Activated T-cell treated with anti-CD3 and anti-CD28 coated beads, Interleukin-2, amount 50 U/mL, for 72 hours (primary cell): ENCODE measurements at regions not wholly inside any gene's neighbourhood (a gene's known extent, or its start where the extent isn't known, plus 50 kb on each side); places are given as distances from the start of the nearest gene placed in this dataset.
"Not testable (repeated sequence)": the region's sequence is repeated elsewhere in the genome, so short reads cannot be mapped to it uniquely, and the experiment has no call there.

Experiments
- ATAC-seq, 2 donors: fragments of 150-1000 bp; cut with Tn5 transposase; replicated peaks in 1 of 2; 2 replicates each; pipeline ENCODE4 v1.10.0; 2021; ENCODE audit warnings: moderate library complexity in 2 of 2, mild to moderate bottlenecking in 1 of 2
- DNase-seq, 2 donors: peaks; one replicate each; pipeline ENCODE4 v3.0.0; 2021 to 2022; ENCODE audit warnings: mixed read lengths in 1 of 2
- H3K27ac Mint-ChIP-seq: one replicate; pipeline ENCODE4 v1.8.0; 2022; ENCODE audit warnings: mild to moderate bottlenecking, moderate library complexity, mixed read lengths
- H3K27me3 Mint-ChIP-seq: one replicate; pipeline ENCODE4 v1.8.0; 2022; ENCODE audit warnings: low read depth, mixed read lengths
- H3K36me3 Mint-ChIP-seq, 2 donors: one replicate each; pipeline ENCODE4 v1.8.0; 2022; ENCODE audit warnings: mixed read lengths in 2 of 2, mild to moderate bottlenecking in 1 of 2; ENCODE audit not compliant: insufficient read depth in 2 of 2
- H3K4me1 Mint-ChIP-seq: one replicate; pipeline ENCODE4 v1.8.0; 2022; ENCODE audit warnings: low read depth, mixed read lengths
- H3K4me3 Mint-ChIP-seq, 2 donors: one replicate each; pipeline ENCODE4 v1.8.0; 2022; ENCODE audit warnings: mild to moderate bottlenecking in 2 of 2, mixed read lengths in 2 of 2, moderate library complexity in 2 of 2
- H3K9me3 Mint-ChIP-seq, 2 donors: one replicate each; pipeline ENCODE4 v1.8.0; 2022; ENCODE audit warnings: mixed read lengths in 2 of 2

- H3K4me1 Mint-ChIP-seq = peaks cover 6% of the 10 kb centered on the region
- no peak for DNase-seq
- no peak for ATAC-seq
- H3K36me3 Mint-ChIP-seq = peaks cover 0 to 1% of the 10 kb centered on the region in 2 donors
- H3K4me3 Mint-ChIP-seq = no peak overlapping the region
- peaks cover 0 to 2% of the 10 kb centered on the region in 2 donors for H3K9me3 Mint-ChIP-seq
- H3K27me3 Mint-ChIP-seq = no peaks in the 10 kb centered on the region
- H3K27ac Mint-ChIP-seq = no peak overlapping the region
Measured at GRCh38 chr7:17098515-17098914, 199.9 kb upstream of the AHR start.

- Mint-ChIP-seq H3K27me3 (no peaks in the 10 kb centered on the region), H3K4me1 (peaks cover 6% of the 10 kb centered on the region), H3K27ac (no peak overlapping the region), H3K36me3 (peaks cover 0 to 1% of the 10 kb centered on the region in 2 donors), H3K9me3 (peaks cover 0 to 2% of the 10 kb centered on the region in 2 donors), H3K4me3 (no peak overlapping the region)
- ATAC-seq (no peak), DNase-seq (no peak)
Measured at GRCh38 chr7:17099083-17099973, 199.1 kb upstream of the AHR start.

- not testable (repeated sequence) for H3K4me1 Mint-ChIP-seq
Measured at GRCh38 chr7:17099974-17100509, 198.4 kb upstream of the AHR start.

GRCh38 chr7:17101207-17101696, 197.2 kb upstream of the AHR start:
- no peaks in the 10 kb centered on the region for H3K36me3 Mint-ChIP-seq
- ATAC-seq = no peak
- peaks cover 0 to 2% of the 10 kb centered on the region in 2 donors for H3K9me3 Mint-ChIP-seq

More at GRCh38 chr7:17099974-17100509, 198.4 kb upstream of the AHR start:
- H3K4me3 Mint-ChIP-seq, ATAC-seq, H3K9me3 Mint-ChIP-seq, H3K27me3 Mint-ChIP-seq, DNase-seq, H3K36me3 Mint-ChIP-seq, H3K27ac Mint-ChIP-seq: not testable (repeated sequence)

GRCh38 chr7:17103170-17103569, 195.3 kb upstream of the AHR start:
- no peaks in the 10 kb centered on the region for H3K27me3 Mint-ChIP-seq
- peaks cover 2% of the 10 kb centered on the region in 2 donors for H3K9me3 Mint-ChIP-seq
- no peak overlapping the region for H3K4me3 Mint-ChIP-seq
- H3K4me1 Mint-ChIP-seq = peaks cover 4% of the 10 kb centered on the region
- ATAC-seq (no peak), DNase-seq (no peak)
- no peak overlapping the region for H3K27ac Mint-ChIP-seq
- H3K36me3 Mint-ChIP-seq = no peaks in the 10 kb centered on the region

More at GRCh38 chr7:17101207-17101696, 197.2 kb upstream of the AHR start:
- no peak overlapping the region for H3K27ac Mint-ChIP-seq
- no peaks in the 10 kb centered on the region for H3K27me3 Mint-ChIP-seq
- H3K4me1 Mint-ChIP-seq = peaks cover 6% of the 10 kb centered on the region
- no peak for DNase-seq
- no peak overlapping the region for H3K4me3 Mint-ChIP-seq

- DNase-seq = no peak
- H3K27ac Mint-ChIP-seq = no peak overlapping the region
- no peaks in the 10 kb centered on the region for H3K27me3 Mint-ChIP-seq
Measured at GRCh38 chr7:17103984-17104383, 194.5 kb upstream of the AHR start.

GRCh38 chr7:17104419-17104818, 194.0 kb upstream of the AHR start:
- no peaks in the 10 kb centered on the region for H3K36me3 Mint-ChIP-seq
- ATAC-seq (no peak), DNase-seq (no peak)
- peaks cover 2% of the 10 kb centered on the region in 2 donors for H3K9me3 Mint-ChIP-seq
- H3K4me3 Mint-ChIP-seq = no peak overlapping the region
- no peaks in the 10 kb centered on the region for H3K27me3 Mint-ChIP-seq
- H3K4me1 Mint-ChIP-seq = peaks cover 10% of the 10 kb centered on the region
- no peak overlapping the region for H3K27ac Mint-ChIP-seq

More at GRCh38 chr7:17103984-17104383, 194.5 kb upstream of the AHR start:
- no peaks in the 10 kb centered on the region for H3K36me3 Mint-ChIP-seq
- ATAC-seq = no peak
- peaks cover 10% of the 10 kb centered on the region for H3K4me1 Mint-ChIP-seq
- peaks cover 2% of the 10 kb centered on the region in 2 donors for H3K9me3 Mint-ChIP-seq
- no peak overlapping the region for H3K4me3 Mint-ChIP-seq

GRCh38 chr7:17105701-17106100, 192.8 kb upstream of the AHR start:
- H3K9me3 Mint-ChIP-seq = peaks cover 2% of the 10 kb centered on the region in 2 donors
- H3K27ac Mint-ChIP-seq = no peak overlapping the region
- no peaks in the 10 kb centered on the region for H3K27me3 Mint-ChIP-seq
- H3K4me1 Mint-ChIP-seq = peaks cover 10% of the 10 kb centered on the region
- no peaks in the 10 kb centered on the region for H3K36me3 Mint-ChIP-seq
- ATAC-seq (no peak), DNase-seq (no peak)
- H3K4me3 Mint-ChIP-seq = no peak overlapping the region

GRCh38 chr7:17108049-17108584, 190.3 kb upstream of the AHR start:
- no peaks in the 10 kb centered on the region for H3K27me3 Mint-ChIP-seq
- H3K4me1 Mint-ChIP-seq = peaks cover 10% of the 10 kb centered on the region
- H3K9me3 Mint-ChIP-seq = peaks cover 0 to 2% of the 10 kb centered on the region in 2 donors
- H3K27ac Mint-ChIP-seq = no peak overlapping the region
- no peaks in the 10 kb centered on the region for H3K36me3 Mint-ChIP-seq
- no peak for DNase-seq
- no peak for ATAC-seq
- H3K4me3 Mint-ChIP-seq = no peak overlapping the region

GRCh38 chr7:17109020-17109419, 189.4 kb upstream of the AHR start:
- Mint-ChIP-seq H3K4me3 (no peak overlapping the region), H3K36me3 (no peaks in the 10 kb centered on the region), H3K27me3 (no peaks in the 10 kb centered on the region), H3K9me3 (peaks cover 3 to 5% of the 10 kb centered on the region in 2 donors), H3K27ac (no peak overlapping the region), H3K4me1 (peaks cover 10% of the 10 kb centered on the region)
- no peak for ATAC-seq
- no peak for DNase-seq

- not testable (repeated sequence) for H3K9me3 Mint-ChIP-seq, DNase-seq, ATAC-seq, H3K27ac Mint-ChIP-seq, H3K4me1 Mint-ChIP-seq, H3K36me3 Mint-ChIP-seq, H3K27me3 Mint-ChIP-seq, H3K4me3 Mint-ChIP-seq
Measured at GRCh38 chr7:17113770-17114169, 184.7 kb upstream of the AHR start.

GRCh38 chr7:17118412-17118811, 180.0 kb upstream of the AHR start:
- no peak for ATAC-seq
- Mint-ChIP-seq H3K4me1 (peaks cover 21% of the 10 kb centered on the region), H3K9me3 (peaks cover 3 to 8% of the 10 kb centered on the region in 2 donors), H3K27ac (no peak overlapping the region), H3K4me3 (no peak overlapping the region), H3K27me3 (no peaks in the 10 kb centered on the region), H3K36me3 (peaks cover 0 to 2% of the 10 kb centered on the region in 2 donors)
- DNase-seq = no peak

GRCh38 chr7:17120756-17121155, 177.7 kb upstream of the AHR start:
- H3K4me1 Mint-ChIP-seq = peaks cover 29% of the 10 kb centered on the region
- no peak for DNase-seq
- H3K4me3 Mint-ChIP-seq = no peak overlapping the region
- H3K9me3 Mint-ChIP-seq = peaks cover 0 to 2% of the 10 kb centered on the region in 2 donors
- H3K27me3 Mint-ChIP-seq = no peaks in the 10 kb centered on the region
- ATAC-seq = no peak
- no peak overlapping the region for H3K27ac Mint-ChIP-seq
- H3K36me3 Mint-ChIP-seq = peaks cover 0 to 2% of the 10 kb centered on the region in 2 donors
